K562 (cell line): ENCODE measurements at regions not wholly inside any gene's neighbourhood (a gene's known extent, or its start where the extent isn't known, plus 50 kb on each side); places are given as distances from the start of the nearest gene placed in this dataset.

Experiments used
- BRD4 ChIP-seq: fragments of 200-600 bp; sonication (generic); IDR thresholded peaks from 2 replicates; pipeline ENCODE4 v1.6.1; 2017; ENCODE audit warnings: inconsistent platforms
- GABPB2 ChIP-seq: fragments of 250-450 bp; sonication (Bioruptor Pico); conservative IDR thresholded peaks from 2 replicates; pipeline ENCODE4 v1.5.1; 2021; ENCODE audit warnings: mild to moderate bottlenecking
- HDAC8 ChIP-seq: fragments of 450-650 bp; IDR thresholded peaks from 2 replicates; pipeline ENCODE4 v1.6.1; 2016; ENCODE audit warnings: mild to moderate bottlenecking, missing genetic modification characterization, moderate library complexity, missing compliant biosample characterization
- MTF1 ChIP-seq: fragments of 250-450 bp; sonication (Bioruptor Pico); IDR thresholded peaks from 2 replicates; pipeline ENCODE4 v1.9.0; 2021; ENCODE audit warnings: moderate library complexity, mild to moderate bottlenecking, inconsistent platforms, borderline replicate concordance
- NR2C1 ChIP-seq, 2 experiments: fragments of 450-650 bp; IDR thresholded peaks; 2 replicates each; pipeline ENCODE4 v1.6.1; 2017; ENCODE audit warnings: mild to moderate bottlenecking in 2 of 2, antibody characterized with exemption in 1 of 2, inconsistent platforms in 1 of 2, missing compliant biosample characterization in 1 of 2, missing genetic modification characterization in 1 of 2
- RAD21 ChIP-seq, 2 experiments: fragments of 250-450 bp in 1 of 2; fragments of 450-650 bp in 1 of 2; sonication (Bioruptor Pico) in 1 of 2; formaldehyde crosslinking in 1 of 2; IDR thresholded peaks in 1 of 2; conservative IDR thresholded peaks in 1 of 2; 2 replicates each; pipeline versions ENCODE4 v1.4.0 to v1.8.0; 2020 to 2022; ENCODE audit warnings: mild to moderate bottlenecking in 2 of 2, moderate library complexity in 1 of 2
- SAFB2 ChIP-seq: fragments of 200-400 bp; formaldehyde crosslinking; IDR thresholded peaks from 2 replicates; pipeline ENCODE4 v1.6.1; 2018; ENCODE audit warnings: borderline replicate concordance, low read length, low read depth, moderate library complexity; ENCODE audit not compliant: severe bottlenecking
- TCFL5 ChIP-seq: fragments of 250-450 bp; sonication (Bioruptor Pico); conservative IDR thresholded peaks from 2 replicates; pipeline ENCODE4 v1.6.1; 2021; ENCODE audit warnings: mild to moderate bottlenecking, moderate library complexity, matching md5 sums
- ZBTB8A ChIP-seq: fragments of 450-650 bp; IDR thresholded peaks from 2 replicates; pipeline ENCODE4 v1.6.1; 2018; ENCODE audit warnings: mild to moderate bottlenecking, moderate library complexity; ENCODE audit not compliant: partially characterized antibody
- TF ChIP-seq, protein P1 (sequence below), 3 experiments: IDR thresholded peaks in 2 of 3; conservative IDR thresholded peaks in 1 of 3; 2 replicates each; pipeline ENCODE4 v1.5.1; 2011 to 2012; ENCODE audit warnings: low read length in 3 of 3, mild to moderate bottlenecking in 3 of 3, control low read depth in 2 of 3, improper control_type of control experiment in 1 of 3, inconsistent platforms in 1 of 3, low read depth in 1 of 3, mixed read lengths in 1 of 3, moderate library complexity in 1 of 3; ENCODE audit not compliant: insufficient read depth in 2 of 3
- TF ChIP-seq, protein P2 (sequence below): fragments of 450-650 bp; IDR thresholded peaks from 2 replicates; pipeline ENCODE4 v1.6.1; 2016
- TF ChIP-seq, protein P3 (sequence below): fragments of 200-400 bp; formaldehyde crosslinking; IDR thresholded peaks from 2 replicates; pipeline ENCODE4 v1.6.1; 2017; ENCODE audit warnings: mild to moderate bottlenecking, low read depth, low read length, moderate library complexity

DNA sequence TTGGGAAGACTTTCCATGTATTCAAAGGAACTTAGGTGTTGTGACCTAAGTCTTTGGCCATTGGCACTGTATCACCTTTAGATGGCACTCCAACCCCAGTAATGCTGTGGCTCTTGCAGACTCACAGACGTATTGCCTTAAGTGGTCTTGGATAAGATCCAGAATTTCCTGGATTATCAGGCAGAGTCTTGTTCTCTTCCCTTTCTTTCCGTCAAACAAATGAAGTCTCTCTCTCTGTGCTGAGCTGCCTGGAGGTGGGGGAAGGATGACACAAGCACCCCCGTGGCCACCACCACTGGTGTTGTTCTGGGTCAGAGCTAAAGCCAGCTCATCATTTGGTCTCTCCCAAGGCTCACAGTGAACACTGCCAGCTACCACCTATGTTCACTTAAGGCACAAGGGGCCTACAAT is 789.9 kb upstream of the KIF2B start (continued):
- TF ChIP-seq, protein P1, sequence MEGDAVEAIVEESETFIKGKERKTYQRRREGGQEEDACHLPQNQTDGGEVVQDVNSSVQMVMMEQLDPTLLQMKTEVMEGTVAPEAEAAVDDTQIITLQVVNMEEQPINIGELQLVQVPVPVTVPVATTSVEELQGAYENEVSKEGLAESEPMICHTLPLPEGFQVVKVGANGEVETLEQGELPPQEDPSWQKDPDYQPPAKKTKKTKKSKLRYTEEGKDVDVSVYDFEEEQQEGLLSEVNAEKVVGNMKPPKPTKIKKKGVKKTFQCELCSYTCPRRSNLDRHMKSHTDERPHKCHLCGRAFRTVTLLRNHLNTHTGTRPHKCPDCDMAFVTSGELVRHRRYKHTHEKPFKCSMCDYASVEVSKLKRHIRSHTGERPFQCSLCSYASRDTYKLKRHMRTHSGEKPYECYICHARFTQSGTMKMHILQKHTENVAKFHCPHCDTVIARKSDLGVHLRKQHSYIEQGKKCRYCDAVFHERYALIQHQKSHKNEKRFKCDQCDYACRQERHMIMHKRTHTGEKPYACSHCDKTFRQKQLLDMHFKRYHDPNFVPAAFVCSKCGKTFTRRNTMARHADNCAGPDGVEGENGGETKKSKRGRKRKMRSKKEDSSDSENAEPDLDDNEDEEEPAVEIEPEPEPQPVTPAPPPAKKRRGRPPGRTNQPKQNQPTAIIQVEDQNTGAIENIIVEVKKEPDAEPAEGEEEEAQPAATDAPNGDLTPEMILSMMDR (IDR thresholded peaks at IDR 0.05 in 2 of 3, conservative IDR thresholded peaks at IDR 0.05 in 1 of 3; ENCODE audit: insufficient read depth in 2 of 3, low read depth in 1 of 3, low read length in 3 of 3): peak in 2 of 3 experiments; percentile 12 to 28; a peak in 1 of 6 replicates
- no peak for TF ChIP-seq ZBTB8A
- no peak for TF ChIP-seq HDAC8 (tag)
- TF ChIP-seq, protein P2, sequence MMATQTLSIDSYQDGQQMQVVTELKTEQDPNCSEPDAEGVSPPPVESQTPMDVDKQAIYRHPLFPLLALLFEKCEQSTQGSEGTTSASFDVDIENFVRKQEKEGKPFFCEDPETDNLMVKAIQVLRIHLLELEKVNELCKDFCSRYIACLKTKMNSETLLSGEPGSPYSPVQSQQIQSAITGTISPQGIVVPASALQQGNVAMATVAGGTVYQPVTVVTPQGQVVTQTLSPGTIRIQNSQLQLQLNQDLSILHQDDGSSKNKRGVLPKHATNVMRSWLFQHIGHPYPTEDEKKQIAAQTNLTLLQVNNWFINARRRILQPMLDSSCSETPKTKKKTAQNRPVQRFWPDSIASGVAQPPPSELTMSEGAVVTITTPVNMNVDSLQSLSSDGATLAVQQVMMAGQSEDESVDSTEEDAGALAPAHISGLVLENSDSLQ: no peak
- TF ChIP-seq BRD4: no peak
- TF ChIP-seq, protein P3, sequence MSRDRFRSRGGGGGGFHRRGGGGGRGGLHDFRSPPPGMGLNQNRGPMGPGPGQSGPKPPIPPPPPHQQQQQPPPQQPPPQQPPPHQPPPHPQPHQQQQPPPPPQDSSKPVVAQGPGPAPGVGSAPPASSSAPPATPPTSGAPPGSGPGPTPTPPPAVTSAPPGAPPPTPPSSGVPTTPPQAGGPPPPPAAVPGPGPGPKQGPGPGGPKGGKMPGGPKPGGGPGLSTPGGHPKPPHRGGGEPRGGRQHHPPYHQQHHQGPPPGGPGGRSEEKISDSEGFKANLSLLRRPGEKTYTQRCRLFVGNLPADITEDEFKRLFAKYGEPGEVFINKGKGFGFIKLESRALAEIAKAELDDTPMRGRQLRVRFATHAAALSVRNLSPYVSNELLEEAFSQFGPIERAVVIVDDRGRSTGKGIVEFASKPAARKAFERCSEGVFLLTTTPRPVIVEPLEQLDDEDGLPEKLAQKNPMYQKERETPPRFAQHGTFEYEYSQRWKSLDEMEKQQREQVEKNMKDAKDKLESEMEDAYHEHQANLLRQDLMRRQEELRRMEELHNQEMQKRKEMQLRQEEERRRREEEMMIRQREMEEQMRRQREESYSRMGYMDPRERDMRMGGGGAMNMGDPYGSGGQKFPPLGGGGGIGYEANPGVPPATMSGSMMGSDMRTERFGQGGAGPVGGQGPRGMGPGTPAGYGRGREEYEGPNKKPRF: no peak
- TF ChIP-seq GABPB2 (CRISPR knock-in tag): no peak
- peak in 1 of 2 experiments; percentile 29; a peak in 2 of 4 replicates for TF ChIP-seq RAD21 (CRISPR knock-in tag; conservative IDR thresholded peaks at IDR 0.05 in 1 of 2, IDR thresholded peaks at IDR 0.05 in 1 of 2)
- no peak for TF ChIP-seq NR2C1 (IDR thresholded peaks at IDR 0.05)
- TF ChIP-seq NR2C1 (tag; IDR thresholded peaks at IDR 0.05): no peak
- TF ChIP-seq SAFB2: no peak
- no peak for TF ChIP-seq MTF1 (CRISPR knock-in tag)
- TF ChIP-seq TCFL5 (CRISPR knock-in tag): no peak
